Loucy (cell line): ENCODE measurements at regions not wholly inside any gene's neighbourhood (a gene's known extent, or its start where the extent isn't known, plus 50 kb on each side); places are given as distances from the start of the nearest gene placed in this dataset.
"Not testable (repeated sequence)": the region's sequence is repeated elsewhere in the genome, so short reads cannot be mapped to it uniquely, and the experiment has no call there.

ENCODE experiments used
- H2AFZ ChIP-seq: fragments of 200-600 bp; sonication (generic); 2 replicates; pipeline ENCODE4 v1.6.0; 2016; ENCODE audit warnings: antibody characterized with exemption, mild to moderate bottlenecking, low read length, moderate library complexity
- H3F3A ChIP-seq: fragments of 200-600 bp; 2 replicates; pipeline ENCODE4 v1.6.0; 2016; ENCODE audit warnings: antibody characterized with exemption, low read depth, mild to moderate bottlenecking
- H3K27me3 ChIP-seq: fragments of 200-600 bp; sonication (generic); 2 replicates; pipeline ENCODE4 v1.6.1; 2014; ENCODE audit warnings: low read length, mild to moderate bottlenecking; ENCODE audit not compliant: insufficient read depth, poor library complexity, severe bottlenecking
- H3K36me3 ChIP-seq: fragments of 200-600 bp; sonication (generic); 2 replicates; pipeline ENCODE4 v1.6.1; 2016; ENCODE audit warnings: low read length; ENCODE audit not compliant: insufficient read depth
- H3K4me1 ChIP-seq: fragments of 200-600 bp; sonication (generic); 2 replicates; pipeline ENCODE4 v1.5.1; 2014; ENCODE audit warnings: low read length, mild to moderate bottlenecking; ENCODE audit not compliant: insufficient read depth, poor library complexity, severe bottlenecking
- H3K4me2 ChIP-seq: fragments of 200-600 bp; sonication (generic); 2 replicates; pipeline ENCODE4 v1.6.0; 2014; ENCODE audit warnings: antibody characterized with exemption, low read length, low read depth, mild to moderate bottlenecking; ENCODE audit not compliant: poor library complexity, severe bottlenecking
- H3K4me3 ChIP-seq: fragments of 200-600 bp; sonication (generic); 2 replicates; pipeline ENCODE4 v1.5.1; 2014; ENCODE audit warnings: low read length, mild to moderate bottlenecking, mixed read lengths; ENCODE audit not compliant: poor library complexity, severe bottlenecking
- H3K79me2 ChIP-seq: fragments of 200-600 bp; sonication (generic); 2 replicates; pipeline ENCODE4 v1.6.1; 2014; ENCODE audit warnings: low read length; ENCODE audit not compliant: insufficient read depth
- H3K9ac ChIP-seq: fragments of 200-600 bp; sonication (generic); 2 replicates; pipeline ENCODE4 v1.6.0; 2014; ENCODE audit warnings: mild to moderate bottlenecking, low read depth, low read length, moderate library complexity; ENCODE audit not compliant: poor library complexity, severe bottlenecking
- H3K9me2 ChIP-seq: fragments of 200-600 bp; sonication (generic); replicated peaks from 2 replicates; pipeline ENCODE4 v1.6.1; 2016; ENCODE audit warnings: low read depth, low read length, mixed read lengths
- H3K9me3 ChIP-seq: fragments of 200-600 bp; sonication (generic); 2 replicates; pipeline ENCODE4 v1.6.1; 2014; ENCODE audit warnings: mild to moderate bottlenecking, antibody characterized with exemption, low read length, low read depth; ENCODE audit not compliant: insufficient read depth
- H4K20me1 ChIP-seq: fragments of 200-600 bp; sonication (generic); 2 replicates; pipeline ENCODE4 v1.6.0; 2014; ENCODE audit warnings: antibody characterized with exemption, low read length, mild to moderate bottlenecking; ENCODE audit not compliant: insufficient read depth, poor library complexity, severe bottlenecking
- EZH2phosphoT487 ChIP-seq: fragments of 200-600 bp; IDR thresholded peaks from 2 replicates; pipeline ENCODE4 v1.6.1; 2018; ENCODE audit warnings: antibody characterized with exemption, mild to moderate bottlenecking, moderate library complexity, borderline replicate concordance
- TF ChIP-seq, protein P1 (sequence below): fragments of 200-600 bp; sonication (generic); conservative IDR thresholded peaks from 2 replicates; pipeline ENCODE4 v1.5.1; 2014; ENCODE audit warnings: mild to moderate bottlenecking, antibody characterized with exemption, low read length

DNA sequence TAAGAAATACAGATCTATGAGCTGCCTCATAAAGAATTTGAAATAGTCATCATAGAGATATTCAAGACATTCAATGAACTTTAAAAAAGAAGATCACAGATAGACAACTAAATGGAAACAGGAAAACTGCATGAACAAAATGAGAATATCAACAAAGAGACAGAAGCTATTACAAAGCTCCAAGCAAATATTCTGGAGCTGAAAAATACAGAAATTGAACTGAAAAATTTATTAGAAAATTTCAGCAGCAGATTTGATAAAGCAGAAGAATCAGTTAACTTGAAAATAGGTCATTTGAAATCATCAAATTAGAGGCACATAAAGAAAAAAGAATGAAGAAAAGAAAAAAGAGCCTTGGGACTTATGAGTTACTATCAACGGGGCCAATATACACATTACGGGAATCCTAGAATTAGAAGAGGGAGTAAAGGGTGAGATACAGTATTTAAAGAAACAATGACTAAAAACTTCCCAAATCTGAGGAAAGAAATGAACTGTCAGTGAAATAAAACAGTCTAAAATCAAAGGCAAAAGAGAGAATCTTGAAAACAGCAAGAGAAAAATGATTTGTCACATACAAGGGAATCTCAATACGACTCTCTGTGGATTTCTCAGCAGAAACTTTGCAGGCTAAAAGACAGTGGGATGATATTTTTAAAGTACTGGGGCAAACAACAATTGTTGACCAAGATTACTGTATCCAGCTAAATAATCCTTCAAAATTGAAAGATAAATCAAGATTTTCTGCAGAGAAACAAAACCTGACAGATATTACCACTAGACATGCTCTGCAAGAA lies 641.6 kb downstream of the ANKRD50 start:
- peaks cover 17% of the 10 kb centered on the region; the same call in 1 of the 2 replicates for H3K9me3 ChIP-seq
- no peaks in the 10 kb centered on the region for H3K79me2 ChIP-seq
- H3K9ac ChIP-seq, result no peak overlapping the region
- no peaks in the 10 kb centered on the region for H3K4me1 ChIP-seq
- no peak overlapping the region for H3K4me3 ChIP-seq
- no peaks in the 10 kb centered on the region for H3K36me3 ChIP-seq
- H2AFZ ChIP-seq, result no peak overlapping the region
- H3K27me3 ChIP-seq, result no peaks in the 10 kb centered on the region
- H4K20me1 ChIP-seq, result no peaks in the 10 kb centered on the region
- H3K9me2 ChIP-seq, result no peaks in the 10 kb centered on the region
- no peak for TF ChIP-seq EZH2phosphoT487
- TF ChIP-seq, protein P1, sequence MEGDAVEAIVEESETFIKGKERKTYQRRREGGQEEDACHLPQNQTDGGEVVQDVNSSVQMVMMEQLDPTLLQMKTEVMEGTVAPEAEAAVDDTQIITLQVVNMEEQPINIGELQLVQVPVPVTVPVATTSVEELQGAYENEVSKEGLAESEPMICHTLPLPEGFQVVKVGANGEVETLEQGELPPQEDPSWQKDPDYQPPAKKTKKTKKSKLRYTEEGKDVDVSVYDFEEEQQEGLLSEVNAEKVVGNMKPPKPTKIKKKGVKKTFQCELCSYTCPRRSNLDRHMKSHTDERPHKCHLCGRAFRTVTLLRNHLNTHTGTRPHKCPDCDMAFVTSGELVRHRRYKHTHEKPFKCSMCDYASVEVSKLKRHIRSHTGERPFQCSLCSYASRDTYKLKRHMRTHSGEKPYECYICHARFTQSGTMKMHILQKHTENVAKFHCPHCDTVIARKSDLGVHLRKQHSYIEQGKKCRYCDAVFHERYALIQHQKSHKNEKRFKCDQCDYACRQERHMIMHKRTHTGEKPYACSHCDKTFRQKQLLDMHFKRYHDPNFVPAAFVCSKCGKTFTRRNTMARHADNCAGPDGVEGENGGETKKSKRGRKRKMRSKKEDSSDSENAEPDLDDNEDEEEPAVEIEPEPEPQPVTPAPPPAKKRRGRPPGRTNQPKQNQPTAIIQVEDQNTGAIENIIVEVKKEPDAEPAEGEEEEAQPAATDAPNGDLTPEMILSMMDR, result no peak
- H3K4me2 ChIP-seq, result no peak overlapping the region
- H3F3A ChIP-seq, result no peaks in the 10 kb centered on the region

DNA sequence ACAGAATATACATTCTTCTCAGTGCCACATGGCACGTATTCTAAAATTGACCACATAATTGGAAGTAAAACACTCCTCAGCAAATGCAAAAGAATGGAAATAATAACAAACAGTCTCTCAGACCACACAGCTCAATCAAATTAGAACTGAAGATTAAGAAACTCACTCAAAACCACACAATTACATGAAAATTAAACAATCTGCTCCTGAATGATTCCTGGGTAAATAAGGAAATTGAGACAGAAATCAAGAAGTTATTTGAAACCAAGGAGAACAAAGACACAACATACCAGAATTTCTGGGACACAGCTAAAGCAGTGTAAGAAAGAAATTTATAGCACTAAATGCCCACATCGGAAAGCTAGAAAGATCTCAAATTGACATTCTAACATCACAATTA lies 637.3 kb downstream of the ANKRD50 start:
- not testable (repeated sequence) for H3K4me1 ChIP-seq, H3K79me2 ChIP-seq, H3K27me3 ChIP-seq, H3K9ac ChIP-seq, H3F3A ChIP-seq, H3K4me3 ChIP-seq, H3K36me3 ChIP-seq, H3K4me2 ChIP-seq, H4K20me1 ChIP-seq, H3K9me2 ChIP-seq, H2AFZ ChIP-seq
- peaks cover 13% of the 10 kb centered on the region; the same call in 1 of the 2 replicates for H3K9me3 ChIP-seq

DNA sequence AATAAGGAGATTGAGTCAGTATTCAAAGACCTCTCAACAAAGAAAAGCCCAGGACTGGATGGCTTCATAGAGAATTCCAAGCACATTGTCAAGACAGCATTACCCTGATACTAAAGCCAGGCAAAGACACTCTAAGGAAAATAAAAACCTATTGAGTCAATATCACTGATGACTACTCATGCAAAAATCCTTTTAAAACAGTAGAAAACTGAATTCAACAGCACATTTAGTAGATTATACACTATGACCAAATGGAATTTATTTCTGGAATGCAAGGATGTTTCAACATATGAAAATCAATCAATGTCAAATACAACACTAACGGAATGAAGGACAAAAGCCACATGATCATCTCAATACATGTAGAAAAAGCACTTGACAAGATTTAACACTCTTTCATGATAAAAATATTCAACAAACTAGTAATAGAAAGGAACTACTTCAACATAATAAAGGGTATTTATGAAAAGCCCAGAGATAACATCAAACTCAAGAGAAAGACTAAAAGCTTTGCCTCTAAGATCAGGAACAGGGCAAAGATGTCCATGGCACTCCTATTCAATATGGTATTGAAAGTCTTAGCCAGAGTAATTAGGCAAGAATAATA lies 633.3 kb downstream of the ANKRD50 start:
- Histone ChIP-seq H3K9ac (no peak overlapping the region), H2AFZ (no peak overlapping the region), H3K79me2 (no peaks in the 10 kb centered on the region), H3K4me2 (no peak overlapping the region), H3F3A (no peaks in the 10 kb centered on the region), H3K27me3 (no peaks in the 10 kb centered on the region), H4K20me1 (no peaks in the 10 kb centered on the region), H3K36me3 (no peaks in the 10 kb centered on the region), H3K9me2 (no peaks in the 10 kb centered on the region), H3K4me3 (no peak overlapping the region), H3K9me3 (no peaks in the 10 kb centered on the region), H3K4me1 (no peaks in the 10 kb centered on the region)
- TF ChIP-seq EZH2phosphoT487, result no peak
- TF ChIP-seq, protein P1, result no peak

DNA sequence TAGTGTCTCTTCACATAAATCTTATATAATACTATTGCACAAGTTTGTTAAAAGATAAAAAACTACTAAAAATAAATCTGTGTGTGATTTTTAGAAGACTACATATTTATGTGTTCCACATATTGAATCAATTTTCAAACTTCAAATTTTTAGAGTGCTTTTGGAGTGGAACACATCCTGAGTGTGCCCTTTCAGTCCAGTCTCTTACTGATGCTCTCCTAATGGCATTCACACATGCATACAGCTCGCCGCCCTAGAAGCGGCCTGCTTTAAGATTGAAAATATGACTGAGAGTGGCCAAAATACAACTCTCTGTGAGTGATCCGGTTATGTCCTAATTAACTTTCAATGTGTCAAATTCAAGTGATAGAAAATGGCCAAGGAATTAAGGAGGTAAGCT lies 628.8 kb downstream of the ANKRD50 start:
- Histone ChIP-seq H4K20me1 (no peaks in the 10 kb centered on the region), H3K79me2 (no peaks in the 10 kb centered on the region), H3F3A (no peaks in the 10 kb centered on the region), H3K27me3 (no peaks in the 10 kb centered on the region), H3K9me3 (no peaks in the 10 kb centered on the region), H3K36me3 (no peaks in the 10 kb centered on the region), H3K9ac (no peak overlapping the region), H2AFZ (no peak overlapping the region), H3K4me1 (no peaks in the 10 kb centered on the region), H3K4me2 (no peak overlapping the region), H3K9me2 (no peaks in the 10 kb centered on the region), H3K4me3 (no peak overlapping the region)
- TF ChIP-seq EZH2phosphoT487, result no peak
- TF ChIP-seq, protein P1, result no peak
